Brain pericyte (primary cell): ENCODE measurements at regions not wholly inside any gene's neighbourhood (a gene's known extent, or its start where the extent isn't known, plus 50 kb on each side); places are given as distances from the start of the nearest gene placed in this dataset.

Experiments used
- DNase-seq: peaks from one replicate; pipeline ENCODE4 v3.0.0-alpha.2; 2012; ENCODE audit warnings: low read depth, low spot score

- no peak for DNase-seq
These were observed 72.6 kb upstream of the SLC4A11 start for GRCh38 chr20:3311623-3312022.

GRCh38 chr20:3309226-3309625, 70.2 kb upstream of the SLC4A11 start:
- DNase-seq = no peak

- DNase-seq = no peak
These were observed 68.7 kb upstream of the SLC4A11 start for GRCh38 chr20:3307725-3308124.

- DNase-seq = no peak
These were observed 68.1 kb upstream of the SLC4A11 start for GRCh38 chr20:3307078-3307477.

- no peak for DNase-seq
These were observed 67.1 kb upstream of the SLC4A11 start for GRCh38 chr20:3306068-3306467.

- no peak for DNase-seq
These were observed 65.5 kb upstream of the SLC4A11 start for GRCh38 chr20:3304456-3304855.

- DNase-seq = no peak
These were observed 58.0 kb upstream of the SLC4A11 start for GRCh38 chr20:3297079-3297378.

- no peak for DNase-seq
These were observed 57.5 kb upstream of the SLC4A11 start for GRCh38 chr20:3296261-3297078.
